HG03439 (cell line): ENCODE measurements at regions not wholly inside any gene's neighbourhood (a gene's known extent, or its start where the extent isn't known, plus 50 kb on each side); places are given as distances from the start of the nearest gene placed in this dataset.

Experiments used
- ATAC-seq: cut with Tn5 transposase; IDR thresholded peaks from one replicate; pipeline ENCODE4 v1.9.1; 2021; ENCODE audit warnings: mild to moderate bottlenecking, moderate library complexity; ENCODE audit not compliant: unreplicated experiment

- no peak for ATAC-seq
Observed at GRCh38 chrX:4754878-4755604, 1041.6 kb upstream of the PRKX start.

GRCh38 chrX:4741024-4741423 is 1027.6 kb upstream of the PRKX start:
- no peak for ATAC-seq

GRCh38 chrX:4735299-4735698 is 1021.9 kb upstream of the PRKX start:
- no peak for ATAC-seq

- no peak for ATAC-seq
Observed at GRCh38 chrX:4710618-4711433, 997.4 kb upstream of the PRKX start.

GRCh38 chrX:4708970-4709760 is 995.7 kb upstream of the PRKX start:
- no peak for ATAC-seq

- ATAC-seq: no peak
Observed at GRCh38 chrX:4706961-4707360, 993.5 kb upstream of the PRKX start.

GRCh38 chrX:4690521-4690920 is 977.1 kb upstream of the PRKX start:
- ATAC-seq: no peak

- ATAC-seq: no peak
Observed at GRCh38 chrX:4682636-4683035, 969.2 kb upstream of the PRKX start.

GRCh38 chrX:4675686-4676300 is 962.3 kb upstream of the PRKX start:
- ATAC-seq: no peak

- no peak for ATAC-seq
Observed at GRCh38 chrX:4674028-4674782, 960.8 kb upstream of the PRKX start.

- ATAC-seq: no peak
Observed at GRCh38 chrX:4671344-4671743, 957.9 kb upstream of the PRKX start.

- no peak for ATAC-seq
Observed at GRCh38 chrX:4670606-4671005, 957.2 kb upstream of the PRKX start.

- ATAC-seq: no peak
Observed at GRCh38 chrX:4668802-4669536, 955.5 kb upstream of the PRKX start.

GRCh38 chrX:4663085-4663484 is 949.6 kb upstream of the PRKX start:
- no peak for ATAC-seq

- no peak for ATAC-seq
Observed at GRCh38 chrX:4661771-4662170, 948.3 kb upstream of the PRKX start.

- ATAC-seq: no peak
Observed at GRCh38 chrX:4656419-4656818, 943.0 kb upstream of the PRKX start.

- ATAC-seq: no peak
Observed at GRCh38 chrX:4655743-4656142, 942.3 kb upstream of the PRKX start.

GRCh38 chrX:4642114-4642513 is 928.7 kb upstream of the PRKX start:
- no peak for ATAC-seq

- no peak for ATAC-seq
Observed at GRCh38 chrX:4638036-4638435, 924.6 kb upstream of the PRKX start.

- ATAC-seq: no peak
Observed at GRCh38 chrX:4627414-4627813, 914.0 kb upstream of the PRKX start.
